Heart left ventricle (tissue), 13 donors: ENCODE measurements at regions not wholly inside any gene's neighbourhood (a gene's known extent, or its start where the extent isn't known, plus 50 kb on each side); places are given as distances from the start of the nearest gene placed in this dataset.

Experiments
- POLR2A ChIP-seq, 2 donors: fragments of 450-650 bp; IDR thresholded peaks; one replicate each; pipeline ENCODE4 v1.6.1; 2017; ENCODE audit warnings: antibody characterized with exemption in 2 of 2, mild to moderate bottlenecking in 2 of 2, moderate library complexity in 2 of 2
- TF ChIP-seq, protein P1 (sequence below), 12 donors: fragments of 200-600 bp; sonication (generic) in 4 of 12; IDR thresholded peaks; one replicate each; pipeline versions ENCODE4 v1.5.0 to v1.8.0; 2018 to 2022; ENCODE audit warnings: antibody characterized with exemption in 12 of 12, mild to moderate bottlenecking in 5 of 12
- donor health status: ischemic (EF 13 %, LVEDD 7.1; RV severe dilation, severe dysfunction).
- donor health status: DM: no; HTN: yes; CAD: no.
- donor health status: DM: no; HTN: no; CAD: no.
- donor health status: ischemic (EF 25% LVEDD 6.9; RV normal size, moderate dysfunction).
- donor health status: ischemic (EF 25% LVEDD 5.7; RV mildly dilated, moderate dysfunction).
- donor health status: ischemic (EF 35%, LVEDD 5.7; RV mildly dilated, moderate dysfunction).
- donor health status: nonischemic (EF 11% LVEDD 7.7; RV severe dilation, severe dysfunction).
- donor health status: DM: yes; HTN: yes; CAD: no.
- donor health status: PGD.
- donor health status: ischemic (EF 29% LVEDD 5.4; RV normal size, mild dysfunction).
- donor health status: nonischemic (EF 23%, LVEDD 6.1; RV moderate dilation, normal function).

DNA sequence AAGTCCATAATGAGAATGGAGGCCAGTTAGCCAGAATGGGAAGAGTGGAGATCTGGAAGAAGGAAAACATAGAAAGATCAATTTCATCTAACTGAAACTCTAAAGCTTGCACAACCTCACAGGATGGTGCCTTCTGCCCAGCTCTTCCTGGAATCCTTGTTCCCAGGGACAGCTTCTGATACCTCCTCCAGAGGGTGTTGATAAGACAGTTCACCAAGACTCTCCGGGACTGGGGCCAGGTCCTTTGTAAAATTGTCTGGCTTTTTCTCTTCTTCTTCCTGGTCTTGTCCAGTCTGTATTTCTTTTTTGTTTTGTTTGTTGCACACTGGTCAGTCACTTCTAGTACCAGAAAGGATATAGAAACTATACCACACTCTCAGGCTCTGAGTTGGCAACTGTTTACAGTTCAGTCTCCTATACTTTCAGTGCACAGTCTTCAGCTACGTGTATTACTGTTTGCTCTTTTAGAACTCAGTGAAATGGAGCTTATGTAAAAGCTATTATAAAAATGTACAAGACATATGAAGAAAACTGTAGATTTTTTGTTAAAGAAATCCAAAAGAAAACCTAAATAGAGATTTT, 142.8 kb upstream of the RPL34 start:
- TF ChIP-seq, protein P1, sequence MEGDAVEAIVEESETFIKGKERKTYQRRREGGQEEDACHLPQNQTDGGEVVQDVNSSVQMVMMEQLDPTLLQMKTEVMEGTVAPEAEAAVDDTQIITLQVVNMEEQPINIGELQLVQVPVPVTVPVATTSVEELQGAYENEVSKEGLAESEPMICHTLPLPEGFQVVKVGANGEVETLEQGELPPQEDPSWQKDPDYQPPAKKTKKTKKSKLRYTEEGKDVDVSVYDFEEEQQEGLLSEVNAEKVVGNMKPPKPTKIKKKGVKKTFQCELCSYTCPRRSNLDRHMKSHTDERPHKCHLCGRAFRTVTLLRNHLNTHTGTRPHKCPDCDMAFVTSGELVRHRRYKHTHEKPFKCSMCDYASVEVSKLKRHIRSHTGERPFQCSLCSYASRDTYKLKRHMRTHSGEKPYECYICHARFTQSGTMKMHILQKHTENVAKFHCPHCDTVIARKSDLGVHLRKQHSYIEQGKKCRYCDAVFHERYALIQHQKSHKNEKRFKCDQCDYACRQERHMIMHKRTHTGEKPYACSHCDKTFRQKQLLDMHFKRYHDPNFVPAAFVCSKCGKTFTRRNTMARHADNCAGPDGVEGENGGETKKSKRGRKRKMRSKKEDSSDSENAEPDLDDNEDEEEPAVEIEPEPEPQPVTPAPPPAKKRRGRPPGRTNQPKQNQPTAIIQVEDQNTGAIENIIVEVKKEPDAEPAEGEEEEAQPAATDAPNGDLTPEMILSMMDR (IDR thresholded peaks at IDR 0.05) = no peak
- TF ChIP-seq POLR2A (IDR thresholded peaks at IDR 0.05) = no peak
